Cardiac muscle cell (in vitro differentiated cells and primary cell): ENCODE measurements at regions not wholly inside any gene's neighbourhood (a gene's known extent, or its start where the extent isn't known, plus 50 kb on each side); places are given as distances from the start of the nearest gene placed in this dataset.

Experiments used
- DNase-seq, 2 donors: peaks; one replicate each; pipeline versions ENCODE4 v3.0.0 to v3.0.0-alpha.2; 2010 to 2017; ENCODE audit warnings: low read depth in 1 of 2, low spot score in 1 of 2
- H3K27ac ChIP-seq: fragments of 200-600 bp; sonication (generic); 2 replicates; pipeline ENCODE4 v1.5.1; 2016
- H3K27me3 ChIP-seq: fragments of 200-600 bp; sonication (generic); 2 replicates; pipeline ENCODE4 v1.6.0; 2016; ENCODE audit warnings: control low read depth
- H3K36me3 ChIP-seq: fragments of 200-600 bp; sonication (generic); 2 replicates; pipeline ENCODE4 v1.5.1; 2016; ENCODE audit warnings: control low read depth
- H3K4me1 ChIP-seq: fragments of 200-600 bp; sonication (generic); 2 replicates; pipeline ENCODE4 v1.8.1; 2017; ENCODE audit warnings: low read depth, mild to moderate bottlenecking, mixed run types
- H3K4me3 ChIP-seq: fragments of 200-600 bp; sonication (generic); 2 replicates; pipeline ENCODE4 v1.5.1; 2016; ENCODE audit warnings: mild to moderate bottlenecking
- H3K9me3 ChIP-seq: fragments of 200-600 bp; sonication (generic); 2 replicates; pipeline ENCODE4 v1.5.1; 2017; ENCODE audit warnings: low read depth, mild to moderate bottlenecking, control low read depth
- TF ChIP-seq, protein P1 (sequence below): IDR thresholded peaks from 2 replicates; pipeline ENCODE4 v1.5.1; 2012; ENCODE audit warnings: low read depth, mild to moderate bottlenecking, low read length

DNA sequence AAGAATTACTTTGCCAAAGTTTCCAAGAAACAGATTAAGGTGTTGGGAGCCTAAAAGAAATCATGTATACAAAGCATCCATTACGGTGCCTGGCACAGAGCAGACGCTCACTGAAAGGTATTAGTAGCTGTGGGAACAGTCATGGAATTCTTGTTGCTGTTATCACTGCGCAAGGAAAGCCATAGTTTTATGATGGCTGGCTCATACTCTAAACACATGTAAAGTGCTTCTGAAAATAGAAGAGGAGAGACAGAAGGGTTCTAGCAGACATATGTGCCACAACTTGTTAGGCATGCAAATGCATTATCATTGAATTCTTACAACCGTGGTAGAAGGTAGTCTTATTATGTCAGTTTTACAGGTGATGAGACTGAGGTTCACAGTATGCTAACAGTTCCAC, 112.4 kb downstream of the TENT5A start:
- H3K9me3 ChIP-seq: no peaks in the 10 kb centered on the region
- H3K27ac ChIP-seq: no peak overlapping the region
- H3K4me3 ChIP-seq: no peak overlapping the region
- no peaks in the 10 kb centered on the region for H3K27me3 ChIP-seq
- H3K4me1 ChIP-seq: no peaks in the 10 kb centered on the region
- TF ChIP-seq, protein P1, sequence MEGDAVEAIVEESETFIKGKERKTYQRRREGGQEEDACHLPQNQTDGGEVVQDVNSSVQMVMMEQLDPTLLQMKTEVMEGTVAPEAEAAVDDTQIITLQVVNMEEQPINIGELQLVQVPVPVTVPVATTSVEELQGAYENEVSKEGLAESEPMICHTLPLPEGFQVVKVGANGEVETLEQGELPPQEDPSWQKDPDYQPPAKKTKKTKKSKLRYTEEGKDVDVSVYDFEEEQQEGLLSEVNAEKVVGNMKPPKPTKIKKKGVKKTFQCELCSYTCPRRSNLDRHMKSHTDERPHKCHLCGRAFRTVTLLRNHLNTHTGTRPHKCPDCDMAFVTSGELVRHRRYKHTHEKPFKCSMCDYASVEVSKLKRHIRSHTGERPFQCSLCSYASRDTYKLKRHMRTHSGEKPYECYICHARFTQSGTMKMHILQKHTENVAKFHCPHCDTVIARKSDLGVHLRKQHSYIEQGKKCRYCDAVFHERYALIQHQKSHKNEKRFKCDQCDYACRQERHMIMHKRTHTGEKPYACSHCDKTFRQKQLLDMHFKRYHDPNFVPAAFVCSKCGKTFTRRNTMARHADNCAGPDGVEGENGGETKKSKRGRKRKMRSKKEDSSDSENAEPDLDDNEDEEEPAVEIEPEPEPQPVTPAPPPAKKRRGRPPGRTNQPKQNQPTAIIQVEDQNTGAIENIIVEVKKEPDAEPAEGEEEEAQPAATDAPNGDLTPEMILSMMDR: no peak
- no peak for DNase-seq
- no peaks in the 10 kb centered on the region for H3K36me3 ChIP-seq

DNA sequence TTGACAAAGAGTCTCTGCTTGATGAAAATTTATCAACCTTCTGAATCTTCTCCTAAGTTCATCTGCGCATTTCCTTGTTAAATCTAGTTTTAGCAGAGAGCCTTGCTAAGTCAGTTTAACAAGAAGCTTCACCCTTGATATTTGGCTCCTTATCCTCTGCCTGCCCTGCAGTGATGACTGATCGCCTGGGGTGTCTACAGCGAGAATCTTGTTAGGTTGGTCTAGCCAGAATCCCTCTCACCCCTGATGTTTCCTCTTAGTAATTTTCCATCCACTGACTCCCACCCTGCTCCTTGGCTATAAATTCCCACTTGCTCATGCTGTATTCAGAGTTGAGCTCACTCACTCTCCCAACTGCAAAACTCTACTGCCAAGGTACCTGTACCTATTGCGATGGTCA, 114.1 kb downstream of the TENT5A start:
- Histone ChIP-seq H3K9me3 (no peaks in the 10 kb centered on the region), H3K27me3 (no peaks in the 10 kb centered on the region), H3K4me1 (no peaks in the 10 kb centered on the region), H3K4me3 (no peak overlapping the region), H3K36me3 (no peaks in the 10 kb centered on the region), H3K27ac (no peak overlapping the region)
- no peak for DNase-seq
- TF ChIP-seq, protein P1: no peak

DNA sequence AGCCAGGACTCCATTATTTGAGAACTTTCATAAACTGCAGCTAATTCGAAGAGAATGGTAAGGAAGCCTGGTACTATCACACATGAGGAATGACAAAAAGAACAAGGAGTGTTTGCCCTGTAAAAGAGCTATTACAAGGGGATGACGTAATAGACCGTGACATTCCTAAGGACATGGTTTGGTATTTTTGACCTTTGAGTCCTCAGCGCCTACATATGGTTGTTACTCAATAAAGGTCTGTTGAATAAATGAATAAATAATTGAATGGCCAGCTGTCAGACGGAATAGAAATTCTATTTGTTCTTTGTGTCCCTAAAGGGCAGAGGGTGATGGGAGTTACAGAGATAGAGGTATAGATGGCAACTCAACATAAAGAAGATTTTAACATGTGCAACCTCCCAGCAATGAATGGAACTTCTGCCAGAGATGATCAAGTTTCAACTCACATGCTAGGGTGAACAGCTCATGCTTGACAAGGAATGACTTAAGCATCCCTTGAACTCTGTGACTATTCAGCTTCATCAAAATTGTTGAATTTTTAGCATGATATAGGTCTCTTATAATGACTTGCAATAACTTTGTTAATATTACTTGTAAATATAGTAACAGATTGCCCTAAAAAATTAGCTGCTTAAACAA, 115.4 kb downstream of the TENT5A start:
- Histone ChIP-seq H3K4me3 (no peak overlapping the region), H3K27ac (no peak overlapping the region), H3K4me1 (no peaks in the 10 kb centered on the region), H3K36me3 (no peaks in the 10 kb centered on the region), H3K9me3 (no peaks in the 10 kb centered on the region), H3K27me3 (no peaks in the 10 kb centered on the region)
- TF ChIP-seq, protein P1: no peak
- DNase-seq: no peak

DNA sequence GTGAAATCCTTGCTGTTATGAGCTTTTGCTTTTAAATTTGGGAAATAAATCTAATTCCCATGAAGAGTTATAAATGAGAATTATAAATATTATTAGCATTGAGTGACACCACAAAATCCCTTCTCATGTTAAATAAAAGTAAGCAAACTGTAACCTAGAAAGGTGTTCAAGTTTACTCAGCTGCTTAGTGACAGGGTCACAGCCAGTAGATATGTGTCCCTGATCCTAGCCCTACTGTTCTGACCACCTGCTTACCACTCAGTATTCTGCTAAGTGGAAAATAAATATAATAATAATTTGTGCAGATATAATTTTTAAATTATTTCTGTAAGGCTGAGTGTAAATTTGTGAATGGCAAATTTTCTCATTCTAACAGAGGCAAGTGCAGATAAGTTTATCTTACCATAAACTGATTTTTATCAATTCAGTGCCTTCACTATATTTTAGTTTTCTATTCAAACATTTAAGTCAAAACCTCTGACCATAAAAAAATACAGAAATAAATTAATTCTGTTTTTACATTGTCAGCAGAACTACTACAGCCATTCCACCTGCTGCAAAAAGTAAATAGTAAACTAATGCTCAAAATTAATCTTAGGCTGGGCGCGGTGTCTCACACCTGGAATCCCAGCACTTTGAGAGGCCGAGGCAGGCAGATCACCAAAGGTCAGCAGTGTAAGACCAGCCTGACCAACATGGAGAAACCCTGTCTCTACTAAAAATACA, 118.2 kb downstream of the TENT5A start:
- Histone ChIP-seq H3K27me3 (no peaks in the 10 kb centered on the region), H3K4me1 (no peaks in the 10 kb centered on the region), H3K9me3 (peaks cover 3% of the 10 kb centered on the region), H3K4me3 (no peak overlapping the region), H3K27ac (no peak overlapping the region), H3K36me3 (no peaks in the 10 kb centered on the region)
- TF ChIP-seq, protein P1: no peak
- DNase-seq: no peak

DNA sequence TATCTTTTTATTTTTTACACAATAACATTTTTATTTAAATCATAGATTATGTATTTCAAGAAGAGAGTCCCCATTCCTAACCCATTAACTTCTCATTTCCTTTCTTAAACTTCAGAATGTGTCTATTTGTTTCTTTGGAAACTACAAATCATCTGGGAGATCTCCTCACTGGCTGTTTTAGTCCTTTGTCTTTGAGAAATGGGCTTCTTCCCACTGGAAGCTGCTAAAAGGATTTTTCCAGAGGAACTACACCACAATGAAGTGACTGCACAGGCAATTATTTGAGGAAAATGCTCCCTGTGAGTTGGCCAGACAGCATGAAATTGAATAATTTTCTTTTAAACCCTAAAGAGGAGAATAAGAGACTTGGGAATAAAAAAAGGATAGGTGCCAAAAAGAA, 119.1 kb downstream of the TENT5A start:
- TF ChIP-seq, protein P1: no peak
- Histone ChIP-seq H3K9me3 (peaks cover 3% of the 10 kb centered on the region), H3K27me3 (no peaks in the 10 kb centered on the region), H3K4me3 (no peak overlapping the region), H3K4me1 (no peaks in the 10 kb centered on the region), H3K36me3 (no peaks in the 10 kb centered on the region), H3K27ac (no peak overlapping the region)
- no peak for DNase-seq
